IPS-18a (cell line): ENCODE measurements at regions not wholly inside any gene's neighbourhood (a gene's known extent, or its start where the extent isn't known, plus 50 kb on each side); places are given as distances from the start of the nearest gene placed in this dataset.

Experiments
- H3K27ac ChIP-seq: one replicate; pipeline ENCODE4 v1.5.1; 2013; ENCODE audit warnings: low read length
- H3K27me3 ChIP-seq: one replicate; pipeline ENCODE4 v1.6.1; 2013; ENCODE audit warnings: mild to moderate bottlenecking, low read length; ENCODE audit not compliant: control insufficient read depth, insufficient read depth
- H3K36me3 ChIP-seq: one replicate; pipeline ENCODE4 v1.6.1; 2013; ENCODE audit warnings: low read depth, low read length; ENCODE audit not compliant: control insufficient read depth
- H3K4me1 ChIP-seq: one replicate; pipeline ENCODE4 v1.6.1; 2013; ENCODE audit warnings: low read depth, low read length; ENCODE audit not compliant: control insufficient read depth
- H3K4me3 ChIP-seq: one replicate; pipeline ENCODE4 v1.5.1; 2013; ENCODE audit warnings: low read length
- H3K9ac ChIP-seq: one replicate; pipeline ENCODE4 v1.6.1; 2013; ENCODE audit warnings: mild to moderate bottlenecking, low read length, moderate library complexity
- H3K9me3 ChIP-seq: one replicate; pipeline ENCODE4 v1.6.1; 2013; ENCODE audit warnings: low read depth, low read length; ENCODE audit not compliant: control insufficient read depth

- no peaks in the 10 kb centered on the region for H3K36me3 ChIP-seq
- no peaks in the 10 kb centered on the region for H3K27me3 ChIP-seq
- H3K9ac ChIP-seq, result no peak overlapping the region
- no peaks in the 10 kb centered on the region for H3K9me3 ChIP-seq
- H3K4me3 ChIP-seq, result no peak overlapping the region
- no peaks in the 10 kb centered on the region for H3K4me1 ChIP-seq
- H3K27ac ChIP-seq, result no peak overlapping the region
Measured at GRCh38 chr13:81458170-81458569, 1117.2 kb upstream of the SPRY2 start.

GRCh38 chr13:81446441-81446840 lies 1105.5 kb upstream of the SPRY2 start:
- no peaks in the 10 kb centered on the region for H3K27me3 ChIP-seq

GRCh38 chr13:81442904-81443303 lies 1102.0 kb upstream of the SPRY2 start:
- Histone ChIP-seq H3K4me3 (no peak overlapping the region), H3K27ac (no peak overlapping the region), H3K36me3 (no peaks in the 10 kb centered on the region), H3K9me3 (no peaks in the 10 kb centered on the region), H3K4me1 (no peaks in the 10 kb centered on the region), H3K9ac (no peak overlapping the region), H3K27me3 (no peaks in the 10 kb centered on the region)

More at GRCh38 chr13:81446441-81446840, 1105.5 kb upstream of the SPRY2 start:
- Histone ChIP-seq H3K4me1 (no peaks in the 10 kb centered on the region), H3K36me3 (no peaks in the 10 kb centered on the region), H3K27ac (no peak overlapping the region), H3K9me3 (no peaks in the 10 kb centered on the region), H3K4me3 (no peak overlapping the region), H3K9ac (no peak overlapping the region)

- Histone ChIP-seq H3K9me3 (no peaks in the 10 kb centered on the region), H3K27ac (no peak overlapping the region), H3K4me3 (no peak overlapping the region), H3K36me3 (no peaks in the 10 kb centered on the region), H3K4me1 (no peaks in the 10 kb centered on the region), H3K9ac (no peak overlapping the region), H3K27me3 (no peaks in the 10 kb centered on the region)
Measured at GRCh38 chr13:81425286-81425685, 1084.4 kb upstream of the SPRY2 start.

GRCh38 chr13:81409284-81409683 lies 1068.4 kb upstream of the SPRY2 start:
- H3K9me3 ChIP-seq, result no peaks in the 10 kb centered on the region
- H3K4me1 ChIP-seq, result no peaks in the 10 kb centered on the region
- H3K27me3 ChIP-seq, result no peaks in the 10 kb centered on the region
- H3K9ac ChIP-seq, result no peak overlapping the region
- H3K36me3 ChIP-seq, result no peaks in the 10 kb centered on the region
- H3K4me3 ChIP-seq, result no peak overlapping the region
- H3K27ac ChIP-seq, result no peak overlapping the region

GRCh38 chr13:81408647-81409046 lies 1067.7 kb upstream of the SPRY2 start:
- Histone ChIP-seq H3K27ac (no peak overlapping the region), H3K27me3 (no peaks in the 10 kb centered on the region), H3K36me3 (no peaks in the 10 kb centered on the region), H3K4me3 (no peak overlapping the region), H3K4me1 (no peaks in the 10 kb centered on the region), H3K9me3 (no peaks in the 10 kb centered on the region), H3K9ac (no peak overlapping the region)

- Histone ChIP-seq H3K4me1 (no peaks in the 10 kb centered on the region), H3K9me3 (no peaks in the 10 kb centered on the region), H3K36me3 (no peaks in the 10 kb centered on the region), H3K27me3 (no peaks in the 10 kb centered on the region), H3K9ac (no peak overlapping the region), H3K27ac (no peak overlapping the region), H3K4me3 (no peak overlapping the region)
Measured at GRCh38 chr13:81406639-81407292, 1065.8 kb upstream of the SPRY2 start.

- no peak overlapping the region for H3K9ac ChIP-seq
- no peaks in the 10 kb centered on the region for H3K9me3 ChIP-seq
- H3K36me3 ChIP-seq, result no peaks in the 10 kb centered on the region
- no peaks in the 10 kb centered on the region for H3K27me3 ChIP-seq
- no peaks in the 10 kb centered on the region for H3K4me1 ChIP-seq
- H3K27ac ChIP-seq, result no peak overlapping the region
- no peak overlapping the region for H3K4me3 ChIP-seq
Measured at GRCh38 chr13:81406022-81406421, 1065.1 kb upstream of the SPRY2 start.

GRCh38 chr13:81396192-81396591 lies 1055.3 kb upstream of the SPRY2 start:
- Histone ChIP-seq H3K4me3 (no peak overlapping the region), H3K27me3 (no peaks in the 10 kb centered on the region), H3K9me3 (no peaks in the 10 kb centered on the region), H3K36me3 (no peaks in the 10 kb centered on the region), H3K9ac (no peak overlapping the region), H3K27ac (no peak overlapping the region), H3K4me1 (peaks cover 27% of the 10 kb centered on the region)

- H3K27me3 ChIP-seq, result no peaks in the 10 kb centered on the region
- no peaks in the 10 kb centered on the region for H3K36me3 ChIP-seq
- H3K4me3 ChIP-seq, result no peak overlapping the region
- peaks cover 27% of the 10 kb centered on the region for H3K4me1 ChIP-seq
- H3K9me3 ChIP-seq, result no peaks in the 10 kb centered on the region
- no peak overlapping the region for H3K9ac ChIP-seq
- no peak overlapping the region for H3K27ac ChIP-seq
Measured at GRCh38 chr13:81395368-81395767, 1054.4 kb upstream of the SPRY2 start.

GRCh38 chr13:81394640-81395039 lies 1053.7 kb upstream of the SPRY2 start:
- Histone ChIP-seq H3K4me3 (no peak overlapping the region), H3K9ac (no peak overlapping the region), H3K4me1 (peaks cover 27% of the 10 kb centered on the region), H3K27ac (no peak overlapping the region), H3K9me3 (no peaks in the 10 kb centered on the region), H3K36me3 (no peaks in the 10 kb centered on the region), H3K27me3 (no peaks in the 10 kb centered on the region)

- Histone ChIP-seq H3K27ac (no peak overlapping the region), H3K4me1 (peaks cover 27% of the 10 kb centered on the region), H3K27me3 (no peaks in the 10 kb centered on the region), H3K4me3 (no peak overlapping the region), H3K9ac (no peak overlapping the region), H3K9me3 (no peaks in the 10 kb centered on the region), H3K36me3 (no peaks in the 10 kb centered on the region)
Measured at GRCh38 chr13:81393721-81394120, 1052.8 kb upstream of the SPRY2 start.
